ENCODE measurements at regions not wholly inside any gene's neighbourhood (a gene's known extent, or its start where the extent isn't known, plus 50 kb on each side); places are given as distances from the start of the nearest gene placed in this dataset.

DNA sequence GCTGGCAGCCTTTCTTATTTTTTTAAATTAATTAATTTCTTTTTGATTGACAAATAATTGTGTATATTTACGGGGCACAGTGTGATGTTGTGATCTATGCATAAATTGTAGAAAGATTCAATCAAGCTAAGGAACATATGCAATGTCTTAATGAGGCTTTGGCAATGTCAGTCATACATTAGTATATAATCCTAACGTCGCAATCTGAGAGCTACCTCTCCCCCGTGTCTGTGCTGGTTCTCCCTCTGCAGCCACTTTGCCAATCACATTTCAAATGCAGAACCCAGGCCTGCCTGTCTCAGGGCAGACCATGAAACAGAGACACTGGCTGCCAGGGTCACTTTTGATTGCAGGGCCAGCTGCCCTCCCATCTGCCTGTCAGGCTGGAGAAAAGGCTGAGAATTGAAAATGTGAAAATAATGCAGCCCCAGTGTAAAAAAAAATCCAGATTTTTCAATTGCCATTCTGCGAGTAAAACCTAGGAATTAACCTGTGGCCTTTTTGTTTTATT lies 56.3 kb downstream of the SLC24A2 start:
- Histone ChIP-seq H2AFZ (ENCODE audit: low read depth) (no peak overlapping the region), H4K20me1 (ENCODE audit: insufficient read depth) (no peaks in the 10 kb centered on the region), H3K9ac (no peak overlapping the region), H3K36me3 (ENCODE audit: insufficient read depth) (no peaks in the 10 kb centered on the region), H3K27ac (no peak overlapping the region), H3K4me3 (IDR thresholded peaks at IDR 0.05; ENCODE audit: insufficient read depth, low read depth, low read length) (no peak overlapping the region), H3K27me3 (ENCODE audit: insufficient read depth, low read depth) (no peaks in the 10 kb centered on the region), H3K4me2 (no peak overlapping the region), H3K79me2 (ENCODE audit: insufficient read depth, low read depth) (no peaks in the 10 kb centered on the region), H3K4me1 (ENCODE audit: low read depth, poor library complexity, severe bottlenecking) (no peaks in the 10 kb centered on the region)
- TF ChIP-seq, protein P1, sequence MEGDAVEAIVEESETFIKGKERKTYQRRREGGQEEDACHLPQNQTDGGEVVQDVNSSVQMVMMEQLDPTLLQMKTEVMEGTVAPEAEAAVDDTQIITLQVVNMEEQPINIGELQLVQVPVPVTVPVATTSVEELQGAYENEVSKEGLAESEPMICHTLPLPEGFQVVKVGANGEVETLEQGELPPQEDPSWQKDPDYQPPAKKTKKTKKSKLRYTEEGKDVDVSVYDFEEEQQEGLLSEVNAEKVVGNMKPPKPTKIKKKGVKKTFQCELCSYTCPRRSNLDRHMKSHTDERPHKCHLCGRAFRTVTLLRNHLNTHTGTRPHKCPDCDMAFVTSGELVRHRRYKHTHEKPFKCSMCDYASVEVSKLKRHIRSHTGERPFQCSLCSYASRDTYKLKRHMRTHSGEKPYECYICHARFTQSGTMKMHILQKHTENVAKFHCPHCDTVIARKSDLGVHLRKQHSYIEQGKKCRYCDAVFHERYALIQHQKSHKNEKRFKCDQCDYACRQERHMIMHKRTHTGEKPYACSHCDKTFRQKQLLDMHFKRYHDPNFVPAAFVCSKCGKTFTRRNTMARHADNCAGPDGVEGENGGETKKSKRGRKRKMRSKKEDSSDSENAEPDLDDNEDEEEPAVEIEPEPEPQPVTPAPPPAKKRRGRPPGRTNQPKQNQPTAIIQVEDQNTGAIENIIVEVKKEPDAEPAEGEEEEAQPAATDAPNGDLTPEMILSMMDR (conservative IDR thresholded peaks at IDR 0.05; ENCODE audit: low read depth, low read length) = no peak

DNA sequence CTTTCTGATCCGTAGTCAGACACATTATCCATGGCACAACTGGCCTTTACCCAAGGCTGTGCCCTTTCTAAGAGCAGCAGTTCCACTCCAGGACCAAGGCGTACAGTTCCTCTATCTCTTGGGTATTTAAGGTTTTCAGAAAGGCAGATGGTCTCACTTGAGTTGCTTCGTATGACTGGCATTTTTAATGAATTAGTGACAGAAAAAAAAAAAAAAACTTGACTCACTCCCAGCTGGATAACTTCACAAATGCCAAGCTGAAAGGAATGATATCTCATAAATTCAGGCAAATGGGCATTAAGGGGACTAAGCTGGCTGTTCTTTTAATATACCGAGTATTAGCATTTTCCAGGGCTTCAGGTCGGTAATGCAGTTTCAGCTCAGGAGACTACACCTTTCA lies 60.7 kb downstream of the SLC24A2 start:
- Histone ChIP-seq H3K79me2 (ENCODE audit: insufficient read depth, low read depth) (no peaks in the 10 kb centered on the region), H2AFZ (ENCODE audit: low read depth) (no peak overlapping the region), H3K27ac (no peak overlapping the region), H3K36me3 (ENCODE audit: insufficient read depth) (no peaks in the 10 kb centered on the region), H3K9ac (no peak overlapping the region), H3K4me1 (ENCODE audit: low read depth, poor library complexity, severe bottlenecking) (no peaks in the 10 kb centered on the region), H4K20me1 (ENCODE audit: insufficient read depth) (no peaks in the 10 kb centered on the region), H3K27me3 (ENCODE audit: insufficient read depth, low read depth) (no peaks in the 10 kb centered on the region), H3K4me3 (IDR thresholded peaks at IDR 0.05; ENCODE audit: insufficient read depth, low read depth, low read length) (no peak overlapping the region), H3K4me2 (no peak overlapping the region)
- TF ChIP-seq, protein P1 (conservative IDR thresholded peaks at IDR 0.05; ENCODE audit: low read depth, low read length) = no peak

DNA sequence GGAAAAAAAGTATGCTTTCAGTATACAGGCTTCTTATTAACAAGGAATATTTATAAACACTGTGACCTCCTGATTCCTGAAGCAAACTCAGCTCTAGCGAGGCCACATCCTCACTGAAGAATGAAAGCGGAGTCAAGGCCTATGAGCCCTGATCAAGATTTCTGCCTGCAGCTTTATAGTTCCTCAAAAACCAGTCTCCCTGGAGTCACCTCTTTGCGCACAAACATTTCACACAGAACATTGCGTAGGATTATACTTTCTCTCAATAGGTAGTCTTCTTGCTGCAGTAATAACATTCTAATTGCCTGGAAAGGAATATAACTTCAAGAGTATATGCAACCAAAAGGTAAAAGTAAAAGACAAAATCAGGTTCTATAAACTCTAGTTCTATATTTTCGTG lies 62.9 kb downstream of the SLC24A2 start:
- H3K27ac ChIP-seq = no peak overlapping the region
- no peak overlapping the region for H3K4me3 ChIP-seq (IDR thresholded peaks at IDR 0.05; ENCODE audit: insufficient read depth, low read depth, low read length)
- TF ChIP-seq, protein P1 (conservative IDR thresholded peaks at IDR 0.05; ENCODE audit: low read depth, low read length) = no peak
- no peaks in the 10 kb centered on the region for H3K27me3 ChIP-seq (ENCODE audit: insufficient read depth, low read depth)
- H4K20me1 ChIP-seq (ENCODE audit: insufficient read depth) = no peaks in the 10 kb centered on the region
- no peak overlapping the region for H3K9ac ChIP-seq
- H3K36me3 ChIP-seq (ENCODE audit: insufficient read depth) = no peaks in the 10 kb centered on the region
- H3K79me2 ChIP-seq (ENCODE audit: insufficient read depth, low read depth) = no peaks in the 10 kb centered on the region
- H3K4me2 ChIP-seq = no peak overlapping the region
- H3K4me1 ChIP-seq (ENCODE audit: low read depth, poor library complexity, severe bottlenecking) = no peaks in the 10 kb centered on the region
- H2AFZ ChIP-seq (ENCODE audit: low read depth) = no peak overlapping the region

DNA sequence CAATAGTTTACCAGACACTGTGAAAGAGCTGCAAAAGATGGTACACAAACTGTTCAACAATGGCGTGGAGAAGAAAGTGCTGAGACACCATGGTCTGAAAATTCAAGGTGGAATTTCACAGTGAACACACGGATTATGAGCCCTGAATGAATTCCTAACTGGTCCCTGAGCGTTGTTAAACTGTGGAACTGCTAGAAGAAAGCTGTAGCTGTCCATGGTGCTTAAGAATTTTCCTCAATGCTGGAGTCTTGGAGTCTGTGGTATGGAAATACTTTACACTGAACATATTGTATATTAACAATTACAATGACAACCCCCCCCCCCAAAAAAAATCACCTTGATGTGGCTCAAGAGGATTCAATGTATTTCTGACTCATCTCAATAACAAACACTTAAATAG lies 68.5 kb downstream of the SLC24A2 start:
- no peaks in the 10 kb centered on the region for H3K27me3 ChIP-seq (ENCODE audit: insufficient read depth, low read depth)
- no peak overlapping the region for H3K4me3 ChIP-seq (IDR thresholded peaks at IDR 0.05; ENCODE audit: insufficient read depth, low read depth, low read length)
- no peak overlapping the region for H2AFZ ChIP-seq (ENCODE audit: low read depth)
- TF ChIP-seq, protein P1 (conservative IDR thresholded peaks at IDR 0.05; ENCODE audit: low read depth, low read length) = no peak
- H3K4me1 ChIP-seq (ENCODE audit: low read depth, poor library complexity, severe bottlenecking) = no peaks in the 10 kb centered on the region
- no peaks in the 10 kb centered on the region for H3K79me2 ChIP-seq (ENCODE audit: insufficient read depth, low read depth)
- no peak overlapping the region for H3K27ac ChIP-seq
- H3K9ac ChIP-seq = no peak overlapping the region
- H4K20me1 ChIP-seq (ENCODE audit: insufficient read depth) = no peaks in the 10 kb centered on the region
- H3K36me3 ChIP-seq (ENCODE audit: insufficient read depth) = no peaks in the 10 kb centered on the region
- no peak overlapping the region for H3K4me2 ChIP-seq
